Heart left ventricle (tissue), 13 donors: ENCODE measurements at regions not wholly inside any gene's neighbourhood (a gene's known extent, or its start where the extent isn't known, plus 50 kb on each side); places are given as distances from the start of the nearest gene placed in this dataset.

ENCODE experiments used
- POLR2A ChIP-seq, 2 donors: fragments of 450-650 bp; IDR thresholded peaks; one replicate each; pipeline ENCODE4 v1.6.1; 2017; ENCODE audit warnings: antibody characterized with exemption in 2 of 2, mild to moderate bottlenecking in 2 of 2, moderate library complexity in 2 of 2
- TF ChIP-seq, protein P1 (sequence below), 12 donors: fragments of 200-600 bp; sonication (generic) in 4 of 12; IDR thresholded peaks; one replicate each; pipeline versions ENCODE4 v1.5.0 to v1.8.0; 2018 to 2022; ENCODE audit warnings: antibody characterized with exemption in 12 of 12, mild to moderate bottlenecking in 5 of 12
- donor health status: ischemic (EF 13 %, LVEDD 7.1; RV severe dilation, severe dysfunction).
- donor health status: DM: no; HTN: yes; CAD: no.
- donor health status: DM: no; HTN: no; CAD: no.
- donor health status: ischemic (EF 25% LVEDD 6.9; RV normal size, moderate dysfunction).
- donor health status: ischemic (EF 25% LVEDD 5.7; RV mildly dilated, moderate dysfunction).
- donor health status: ischemic (EF 35%, LVEDD 5.7; RV mildly dilated, moderate dysfunction).
- donor health status: nonischemic (EF 11% LVEDD 7.7; RV severe dilation, severe dysfunction).
- donor health status: DM: yes; HTN: yes; CAD: no.
- donor health status: PGD.
- donor health status: ischemic (EF 29% LVEDD 5.4; RV normal size, mild dysfunction).
- donor health status: nonischemic (EF 23%, LVEDD 6.1; RV moderate dilation, normal function).

DNA sequence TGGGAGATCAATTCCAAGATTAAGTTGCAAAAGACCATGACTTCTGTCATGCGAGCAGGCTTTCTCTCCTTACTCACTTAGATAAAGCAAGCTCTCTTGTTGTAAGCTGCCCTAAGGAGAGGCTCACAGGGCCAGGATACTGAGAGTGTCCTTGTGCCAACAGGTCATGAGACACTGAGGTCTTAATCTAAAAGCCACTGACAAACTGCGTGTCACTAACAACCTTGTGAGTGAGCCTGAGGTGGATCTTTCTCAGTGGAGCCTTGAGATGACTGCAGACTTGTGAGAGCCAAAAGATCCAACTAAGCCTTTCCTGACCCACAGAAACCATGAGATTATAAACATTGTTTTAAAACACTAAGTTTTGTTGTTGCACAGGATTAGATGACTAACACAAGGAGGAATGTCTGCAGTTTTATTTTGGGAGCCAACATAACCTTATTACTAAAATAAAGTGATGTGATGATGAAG, 170.5 kb downstream of the SLC39A8 start:
- TF ChIP-seq POLR2A (IDR thresholded peaks at IDR 0.05), result no peak
- TF ChIP-seq, protein P1, sequence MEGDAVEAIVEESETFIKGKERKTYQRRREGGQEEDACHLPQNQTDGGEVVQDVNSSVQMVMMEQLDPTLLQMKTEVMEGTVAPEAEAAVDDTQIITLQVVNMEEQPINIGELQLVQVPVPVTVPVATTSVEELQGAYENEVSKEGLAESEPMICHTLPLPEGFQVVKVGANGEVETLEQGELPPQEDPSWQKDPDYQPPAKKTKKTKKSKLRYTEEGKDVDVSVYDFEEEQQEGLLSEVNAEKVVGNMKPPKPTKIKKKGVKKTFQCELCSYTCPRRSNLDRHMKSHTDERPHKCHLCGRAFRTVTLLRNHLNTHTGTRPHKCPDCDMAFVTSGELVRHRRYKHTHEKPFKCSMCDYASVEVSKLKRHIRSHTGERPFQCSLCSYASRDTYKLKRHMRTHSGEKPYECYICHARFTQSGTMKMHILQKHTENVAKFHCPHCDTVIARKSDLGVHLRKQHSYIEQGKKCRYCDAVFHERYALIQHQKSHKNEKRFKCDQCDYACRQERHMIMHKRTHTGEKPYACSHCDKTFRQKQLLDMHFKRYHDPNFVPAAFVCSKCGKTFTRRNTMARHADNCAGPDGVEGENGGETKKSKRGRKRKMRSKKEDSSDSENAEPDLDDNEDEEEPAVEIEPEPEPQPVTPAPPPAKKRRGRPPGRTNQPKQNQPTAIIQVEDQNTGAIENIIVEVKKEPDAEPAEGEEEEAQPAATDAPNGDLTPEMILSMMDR (IDR thresholded peaks at IDR 0.05), result no peak
